Right atrium auricular region (tissue), 2 donors: ENCODE measurements at regions not wholly inside any gene's neighbourhood (a gene's known extent, or its start where the extent isn't known, plus 50 kb on each side); places are given as distances from the start of the nearest gene placed in this dataset.

Source experiments
- DNase-seq: peaks from one replicate; pipeline ENCODE4 v3.0.0-alpha.2; 2019; ENCODE audit warnings: low spot score
- H3K27ac ChIP-seq, 2 donors: fragments of 200-600 bp; sonication (generic); 1 replicate in 1 of 2; 2 replicates in 1 of 2; pipeline ENCODE4 v1.5.1; 2016 to 2019
- H3K27me3 ChIP-seq, 2 donors: fragments of 200-600 bp; sonication (generic); one replicate each; pipeline versions ENCODE4 v1.5.1 to v1.6.0; 2017 to 2019
- H3K36me3 ChIP-seq: fragments of 200-600 bp; sonication (generic); one replicate; pipeline ENCODE4 v1.5.1; 2016
- H3K4me1 ChIP-seq, 2 donors: fragments of 200-600 bp; sonication (generic); one replicate each; pipeline versions ENCODE4 v1.5.1 to v1.6.0; 2017 to 2019
- H3K4me3 ChIP-seq, 2 donors: fragments of 200-600 bp; sonication (generic); 1 replicate in 1 of 2; 2 replicates in 1 of 2; pipeline ENCODE4 v1.5.1; 2017 to 2019; ENCODE audit warnings: mild to moderate bottlenecking in 1 of 2, moderate library complexity in 1 of 2
- H3K9me3 ChIP-seq, 2 donors: fragments of 200-600 bp; sonication (generic); one replicate each; pipeline ENCODE4 v1.5.1; 2019
- TF ChIP-seq, protein P1 (sequence below), 2 donors: fragments of 200-600 bp; sonication (generic); IDR thresholded peaks; one replicate each; pipeline ENCODE4 v1.5.1; 2019; ENCODE audit warnings: antibody characterized with exemption in 2 of 2

DNA sequence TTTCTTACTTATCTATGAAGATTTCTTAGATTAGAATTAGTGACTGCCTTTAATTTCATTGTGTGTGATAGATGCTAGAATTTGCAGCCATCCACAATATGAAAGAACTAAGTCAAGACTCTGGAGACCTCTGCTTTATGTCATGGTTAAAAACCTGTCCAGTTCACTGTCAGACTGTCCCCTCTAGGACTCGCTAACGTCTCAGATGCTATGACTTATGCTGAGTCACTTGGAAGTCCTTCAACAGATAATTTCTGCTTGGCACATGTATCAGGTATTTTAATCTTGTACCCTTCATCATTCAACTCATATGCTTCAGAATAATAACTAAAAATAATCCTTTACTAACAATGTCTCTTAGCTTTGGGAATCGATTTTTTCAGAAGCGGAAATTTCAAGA, 230.5 kb upstream of the DMAC1 start:
- Histone ChIP-seq H3K27ac (no peak overlapping the region), H3K9me3 (no peaks in the 10 kb centered on the region), H3K36me3 (no peaks in the 10 kb centered on the region), H3K4me3 (no peak overlapping the region), H3K27me3 (no peaks in the 10 kb centered on the region), H3K4me1 (no peaks in the 10 kb centered on the region)
- TF ChIP-seq, protein P1, sequence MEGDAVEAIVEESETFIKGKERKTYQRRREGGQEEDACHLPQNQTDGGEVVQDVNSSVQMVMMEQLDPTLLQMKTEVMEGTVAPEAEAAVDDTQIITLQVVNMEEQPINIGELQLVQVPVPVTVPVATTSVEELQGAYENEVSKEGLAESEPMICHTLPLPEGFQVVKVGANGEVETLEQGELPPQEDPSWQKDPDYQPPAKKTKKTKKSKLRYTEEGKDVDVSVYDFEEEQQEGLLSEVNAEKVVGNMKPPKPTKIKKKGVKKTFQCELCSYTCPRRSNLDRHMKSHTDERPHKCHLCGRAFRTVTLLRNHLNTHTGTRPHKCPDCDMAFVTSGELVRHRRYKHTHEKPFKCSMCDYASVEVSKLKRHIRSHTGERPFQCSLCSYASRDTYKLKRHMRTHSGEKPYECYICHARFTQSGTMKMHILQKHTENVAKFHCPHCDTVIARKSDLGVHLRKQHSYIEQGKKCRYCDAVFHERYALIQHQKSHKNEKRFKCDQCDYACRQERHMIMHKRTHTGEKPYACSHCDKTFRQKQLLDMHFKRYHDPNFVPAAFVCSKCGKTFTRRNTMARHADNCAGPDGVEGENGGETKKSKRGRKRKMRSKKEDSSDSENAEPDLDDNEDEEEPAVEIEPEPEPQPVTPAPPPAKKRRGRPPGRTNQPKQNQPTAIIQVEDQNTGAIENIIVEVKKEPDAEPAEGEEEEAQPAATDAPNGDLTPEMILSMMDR (IDR thresholded peaks at IDR 0.05): no peak
- no peak for DNase-seq

DNA sequence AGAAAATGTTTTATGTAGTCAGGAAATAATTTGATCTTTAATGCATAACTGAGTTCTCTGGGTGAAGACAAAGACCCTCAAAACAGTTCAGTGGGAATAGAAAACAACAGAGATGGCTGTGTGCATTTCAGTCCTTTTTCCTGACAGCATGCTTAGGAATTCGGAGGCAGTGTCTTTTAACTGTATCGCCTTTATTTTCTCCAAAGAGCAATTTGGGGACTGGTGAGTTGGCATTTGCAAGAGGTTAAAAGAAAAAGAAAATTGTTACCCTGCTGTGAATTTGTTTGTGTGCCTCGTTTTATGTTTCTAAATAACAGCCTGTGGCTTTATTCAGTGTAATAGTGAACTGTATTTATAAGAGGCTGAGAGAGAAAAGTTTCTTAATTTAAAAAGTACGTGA, 227.8 kb upstream of the DMAC1 start:
- DNase-seq: no peak
- Histone ChIP-seq H3K36me3 (no peaks in the 10 kb centered on the region), H3K4me1 (no peaks in the 10 kb centered on the region), H3K27ac (no peak overlapping the region), H3K9me3 (peaks cover 0 to 5% of the 10 kb centered on the region in 2 donors), H3K4me3 (no peak overlapping the region), H3K27me3 (no peaks in the 10 kb centered on the region)
- TF ChIP-seq, protein P1 (IDR thresholded peaks at IDR 0.05): no peak

- Histone ChIP-seq H3K27me3 (no peaks in the 10 kb centered on the region), H3K27ac (no peak overlapping the region), H3K4me3 (no peak overlapping the region), H3K4me1 (no peaks in the 10 kb centered on the region), H3K9me3 (peaks cover 0 to 6% of the 10 kb centered on the region in 2 donors), H3K36me3 (no peaks in the 10 kb centered on the region)
- TF ChIP-seq, protein P1 (IDR thresholded peaks at IDR 0.05): no peak
- no peak for DNase-seq
Measured at GRCh38 chr9:8025551-8025950, 226.0 kb upstream of the DMAC1 start.

DNA sequence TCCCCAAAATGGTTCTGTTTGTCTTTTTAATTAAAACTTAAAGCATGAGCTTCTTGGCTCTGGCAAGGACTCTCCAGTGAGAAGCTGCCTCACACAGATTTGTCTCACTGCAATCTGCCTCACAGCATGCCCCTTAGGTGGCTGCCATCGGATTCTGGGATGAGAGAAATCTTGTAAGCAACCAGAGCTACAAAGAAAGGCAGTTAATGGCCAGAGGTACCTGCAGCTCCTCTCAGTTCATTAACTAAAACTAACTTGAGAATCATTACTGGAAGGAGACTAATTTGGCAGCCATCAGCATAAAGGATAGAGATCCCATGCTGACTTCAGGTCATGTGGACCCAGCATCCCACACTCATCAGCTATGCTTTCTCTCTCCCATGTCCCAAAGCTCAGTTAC, 220.6 kb upstream of the DMAC1 start:
- Histone ChIP-seq H3K27me3 (no peaks in the 10 kb centered on the region), H3K4me1 (no peaks in the 10 kb centered on the region), H3K4me3 (no peak overlapping the region), H3K27ac (no peak overlapping the region), H3K9me3 (peaks cover 0 to 6% of the 10 kb centered on the region in 2 donors), H3K36me3 (no peaks in the 10 kb centered on the region)
- no peak for DNase-seq
- TF ChIP-seq, protein P1 (IDR thresholded peaks at IDR 0.05): no peak

GRCh38 chr9:8019636-8020035, 220.1 kb upstream of the DMAC1 start:
- DNase-seq: no peak
- TF ChIP-seq, protein P1 (IDR thresholded peaks at IDR 0.05): no peak
- Histone ChIP-seq H3K9me3 (peaks cover 0 to 6% of the 10 kb centered on the region in 2 donors), H3K27ac (no peak overlapping the region), H3K4me3 (no peak overlapping the region), H3K27me3 (no peaks in the 10 kb centered on the region), H3K36me3 (no peaks in the 10 kb centered on the region), H3K4me1 (no peaks in the 10 kb centered on the region)

GRCh38 chr9:8014997-8015682, 215.6 kb upstream of the DMAC1 start:
- DNase-seq: no peak
- H3K27me3 ChIP-seq: no peaks in the 10 kb centered on the region
- no peaks in the 10 kb centered on the region for H3K36me3 ChIP-seq
- no peak overlapping the region for H3K27ac ChIP-seq
- H3K4me1 ChIP-seq: no peaks in the 10 kb centered on the region
- TF ChIP-seq, protein P1 (IDR thresholded peaks at IDR 0.05): no peak
- H3K9me3 ChIP-seq: no peaks in the 10 kb centered on the region
- no peak overlapping the region for H3K4me3 ChIP-seq
